SJSA1 (cell line): ENCODE measurements at regions not wholly inside any gene's neighbourhood (a gene's known extent, or its start where the extent isn't known, plus 50 kb on each side); places are given as distances from the start of the nearest gene placed in this dataset.
"Not testable (repeated sequence)": the region's sequence is repeated elsewhere in the genome, so short reads cannot be mapped to it uniquely, and the experiment has no call there.

ENCODE experiments used
- DNase-seq, 2 experiments: peaks; one replicate each; pipeline ENCODE4 v3.0.0-alpha.2; 2015 to 2020; ENCODE audit warnings: low spot score in 2 of 2, low read depth in 1 of 2
- H3K27ac ChIP-seq: fragments of 250-450 bp; sonication (Bioruptor Pico); 2 replicates; pipeline ENCODE4 v1.5.1; 2020; ENCODE audit warnings: mild to moderate bottlenecking, moderate library complexity
- H3K27me3 ChIP-seq: fragments of 250-450 bp; sonication (Bioruptor Pico); replicated peaks from 2 replicates; pipeline ENCODE4 v1.5.1; 2020; ENCODE audit warnings: mild to moderate bottlenecking, moderate library complexity
- H3K36me3 ChIP-seq: fragments of 250-450 bp; sonication (Bioruptor Pico); 2 replicates; pipeline ENCODE4 v1.5.1; 2020; ENCODE audit warnings: mild to moderate bottlenecking
- H3K4me1 ChIP-seq: fragments of 250-450 bp; sonication (Bioruptor Pico); replicated peaks from 2 replicates; pipeline ENCODE4 v1.6.1; 2021; ENCODE audit warnings: mild to moderate bottlenecking
- H3K4me3 ChIP-seq: fragments of 250-450 bp; sonication (Bioruptor Pico); 2 replicates; pipeline ENCODE4 v1.5.1; 2020; ENCODE audit warnings: mild to moderate bottlenecking
- H3K9me3 ChIP-seq: fragments of 250-450 bp; sonication (Bioruptor Pico); replicated peaks from 2 replicates; pipeline ENCODE4 v1.5.1; 2020; ENCODE audit warnings: mild to moderate bottlenecking

DNA sequence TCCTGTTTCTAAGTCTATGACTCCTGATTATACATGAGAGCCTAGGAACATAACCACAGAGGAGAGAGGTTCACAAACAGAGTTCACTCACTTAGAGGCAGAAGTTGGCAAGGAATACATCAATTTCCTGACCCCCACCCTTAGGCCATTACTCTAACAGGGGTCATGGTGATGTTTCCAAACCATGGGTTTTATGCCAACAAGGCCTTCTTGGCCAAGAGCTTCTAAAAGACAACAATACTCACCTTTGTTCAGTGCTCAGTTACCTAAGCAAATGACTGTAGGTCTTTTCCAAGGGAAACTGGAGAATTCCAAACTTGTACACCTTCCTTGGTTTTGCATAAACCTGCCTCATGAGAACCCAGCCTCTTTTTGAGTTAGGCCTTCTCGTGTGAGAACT, 52.6 kb downstream of the ERICH4 start:
- H3K27ac ChIP-seq = no peak overlapping the region
- no peak for DNase-seq
- H3K4me3 ChIP-seq = no peak overlapping the region
- peaks cover 6% of the 10 kb centered on the region; the same call in 1 of the 2 replicates for H3K27me3 ChIP-seq
- H3K9me3 ChIP-seq = no peaks in the 10 kb centered on the region
- no peaks in the 10 kb centered on the region for H3K4me1 ChIP-seq
- H3K36me3 ChIP-seq = no peaks in the 10 kb centered on the region

DNA sequence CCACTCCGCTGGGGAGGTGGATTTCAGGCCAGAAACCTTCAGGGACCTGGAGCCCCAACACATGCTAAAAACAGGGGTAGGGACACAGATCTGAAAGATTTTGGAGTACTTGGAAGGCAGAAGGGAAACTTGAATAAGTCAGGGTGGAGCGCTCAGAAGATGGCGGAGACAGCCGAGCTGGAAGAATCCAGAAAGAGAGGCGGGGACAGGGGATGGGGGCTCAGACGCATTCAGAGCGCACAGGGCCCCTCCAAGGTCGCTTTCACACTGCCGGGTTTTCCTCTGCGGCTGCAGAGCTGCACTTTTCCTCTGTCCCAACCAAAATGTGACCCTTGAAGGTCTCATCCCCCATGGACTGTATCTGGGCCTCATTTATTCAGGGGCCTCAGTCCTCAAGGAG, 56.9 kb downstream of the ERICH4 start:
- no peak for DNase-seq
- peaks cover 7% of the 10 kb centered on the region for H3K4me1 ChIP-seq
- H3K9me3 ChIP-seq = no peaks in the 10 kb centered on the region
- no peak overlapping the region for H3K27ac ChIP-seq
- peaks cover 13% of the 10 kb centered on the region for H3K27me3 ChIP-seq
- no peaks in the 10 kb centered on the region for H3K36me3 ChIP-seq
- H3K4me3 ChIP-seq = no peak overlapping the region

DNA sequence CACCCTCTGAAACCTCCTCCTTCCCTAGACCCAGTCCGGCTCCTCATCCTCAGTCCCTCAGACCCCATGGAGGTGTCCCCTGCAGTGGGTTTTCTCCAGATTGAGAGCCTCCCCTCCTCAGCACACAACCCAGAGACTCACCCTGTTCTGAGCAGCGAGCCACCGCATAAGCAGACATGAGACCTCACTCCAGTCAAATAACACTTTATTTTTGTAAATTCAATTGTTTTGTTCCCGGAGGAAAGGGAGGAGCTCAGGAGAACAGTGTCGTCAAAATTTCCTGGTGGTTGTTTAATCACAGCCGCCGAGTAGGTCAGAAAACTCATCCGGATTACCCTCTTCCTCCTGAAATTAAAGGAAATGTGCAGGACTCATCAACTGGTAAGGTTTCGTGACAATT, 57.5 kb downstream of the ERICH4 start:
- no peaks in the 10 kb centered on the region for H3K9me3 ChIP-seq
- peaks cover 7% of the 10 kb centered on the region for H3K4me1 ChIP-seq
- H3K27me3 ChIP-seq = peaks cover 13% of the 10 kb centered on the region
- no peak overlapping the region for H3K27ac ChIP-seq
- no peaks in the 10 kb centered on the region for H3K36me3 ChIP-seq
- DNase-seq = no peak
- no peak overlapping the region for H3K4me3 ChIP-seq

DNA sequence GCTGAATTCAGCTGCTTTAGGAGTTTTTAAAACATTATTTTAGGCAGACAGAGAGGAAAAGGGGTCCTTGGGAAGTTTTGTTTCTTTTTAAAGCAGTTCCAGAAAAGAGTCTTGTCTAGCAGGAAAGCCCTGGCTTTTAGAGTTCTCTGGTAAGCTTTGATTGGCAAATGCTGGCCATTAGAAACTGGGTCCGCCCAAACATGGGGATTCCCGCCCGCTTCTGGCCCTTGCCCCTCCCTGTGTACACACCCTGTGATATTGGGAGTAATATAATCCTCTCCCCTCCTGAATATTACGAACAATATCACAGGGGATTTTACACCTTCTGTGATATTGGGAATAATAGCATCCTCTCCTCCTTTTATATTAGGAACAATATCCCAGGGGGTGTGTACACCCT, 58.9 kb downstream of the ERICH4 start:
- Histone ChIP-seq H3K27ac (no peak overlapping the region), H3K4me1 (peaks cover 7% of the 10 kb centered on the region), H3K9me3 (no peaks in the 10 kb centered on the region), H3K4me3 (no peak overlapping the region), H3K27me3 (peaks cover 12% of the 10 kb centered on the region), H3K36me3 (no peaks in the 10 kb centered on the region)
- DNase-seq = no peak

DNA sequence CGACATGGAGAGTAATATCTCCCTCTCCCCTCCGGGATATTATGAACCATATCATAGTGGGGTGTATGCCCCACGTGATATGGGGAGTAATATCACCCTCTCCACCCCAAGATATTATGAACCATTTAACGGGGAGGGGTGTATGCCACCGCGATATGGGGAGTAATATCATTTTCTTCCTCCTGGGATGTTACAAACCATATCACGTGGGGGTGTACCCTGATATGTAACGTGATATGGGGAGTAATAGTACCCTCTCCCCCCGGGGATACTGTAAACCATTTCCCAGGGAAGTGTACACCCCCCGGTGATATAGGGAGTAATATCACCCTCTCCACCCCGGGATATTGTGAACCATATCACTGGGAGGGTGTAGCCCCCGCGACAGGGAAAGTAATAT, 62.1 kb downstream of the ERICH4 start:
- H3K4me3 ChIP-seq = no peak overlapping the region
- H3K9me3 ChIP-seq = no peaks in the 10 kb centered on the region
- H3K36me3 ChIP-seq = no peaks in the 10 kb centered on the region
- DNase-seq = no peak
- no peak overlapping the region for H3K27ac ChIP-seq
- H3K27me3 ChIP-seq = peaks cover 20% of the 10 kb centered on the region
- H3K4me1 ChIP-seq = peaks cover 7% of the 10 kb centered on the region

DNA sequence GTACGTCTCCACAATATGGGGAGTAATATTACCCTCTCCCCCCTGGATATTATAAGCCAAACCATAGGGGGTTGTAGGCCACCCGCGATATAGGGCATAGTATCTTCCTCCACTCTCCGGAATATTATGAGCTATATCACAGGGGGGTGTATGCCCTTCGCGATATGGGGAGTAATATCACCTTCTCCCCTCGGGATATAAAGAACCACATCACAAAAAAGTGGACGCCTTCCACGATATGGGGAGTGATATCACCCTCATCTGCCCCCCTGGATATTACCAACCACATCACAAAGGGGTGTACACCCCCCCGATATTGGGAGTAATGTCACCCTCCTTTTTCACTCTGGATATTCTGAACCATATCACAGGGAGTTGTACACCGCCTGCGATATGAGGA, 65.5 kb upstream of the CEACAM21 start:
- peaks cover 58% of the 10 kb centered on the region for H3K27me3 ChIP-seq

DNA sequence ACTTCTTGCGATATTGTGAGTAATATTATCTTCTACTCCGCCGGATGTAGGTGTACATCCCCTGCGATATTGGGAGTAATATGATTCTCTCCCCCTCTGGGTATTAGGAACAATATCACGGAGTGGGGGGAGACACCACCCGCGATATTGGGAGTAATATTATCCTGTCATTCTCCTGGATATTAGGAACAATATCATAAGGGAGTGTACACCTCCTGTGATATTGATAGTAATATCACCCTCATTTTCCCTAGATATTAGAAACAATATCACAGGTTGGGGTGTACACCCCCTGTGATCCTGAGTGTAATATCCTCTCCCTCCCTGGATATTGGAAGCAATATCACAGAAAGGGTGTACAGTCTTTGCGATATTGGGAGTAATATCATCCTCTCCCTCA, 64.3 kb upstream of the CEACAM21 start:
- Histone ChIP-seq H3K4me1 (no peaks in the 10 kb centered on the region), H3K9me3 (0 out of 2 replicates have a peak, but pooled peaks cover 3% of the 10 kb centered on the region), H3K27ac (no peak overlapping the region), H3K4me3 (no peak overlapping the region), H3K27me3 (peaks cover 64% of the 10 kb centered on the region), H3K36me3 (no peaks in the 10 kb centered on the region)
- DNase-seq = no peak

More for the DNA sequence above, 65.5 kb upstream of the CEACAM21 start:
- H3K27ac ChIP-seq = no peak overlapping the region
- H3K9me3 ChIP-seq = no peaks in the 10 kb centered on the region
- no peak overlapping the region for H3K4me3 ChIP-seq
- H3K4me1 ChIP-seq = no peaks in the 10 kb centered on the region
- H3K36me3 ChIP-seq = no peaks in the 10 kb centered on the region
- DNase-seq = no peak

DNA sequence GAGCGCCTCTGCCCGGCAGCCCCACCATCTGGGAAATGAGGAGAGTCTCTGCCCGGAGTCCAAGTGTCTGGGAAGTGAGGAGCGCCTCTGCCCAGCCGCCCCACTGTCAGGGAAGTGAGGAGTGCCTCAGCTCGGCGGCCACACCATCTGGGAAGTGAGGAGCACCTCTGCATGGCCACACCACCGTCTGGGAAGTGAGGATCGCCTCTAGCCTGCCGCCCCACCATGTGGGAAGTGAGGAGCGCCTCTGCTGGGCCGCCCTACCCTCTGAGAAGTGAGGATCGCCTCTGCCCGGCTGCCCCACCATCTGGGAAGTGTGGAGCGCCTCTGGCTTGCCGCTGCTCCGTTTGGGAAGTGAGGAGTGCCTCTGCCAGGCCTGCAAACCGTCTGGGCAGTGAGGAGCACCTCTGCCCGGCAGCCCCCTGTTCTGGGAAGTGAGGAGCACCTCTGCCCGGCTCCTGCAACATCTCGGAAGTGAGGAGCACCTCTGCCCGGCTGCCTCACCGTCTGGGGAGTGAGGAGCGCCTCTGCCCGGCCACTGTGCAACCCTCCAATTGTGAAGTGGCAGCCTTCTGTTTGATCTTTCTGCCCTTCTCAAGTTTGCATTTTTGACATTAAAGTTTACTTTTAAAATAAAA, 60.8 kb upstream of the CEACAM21 start:
- DNase-seq = no peak
- no peaks in the 10 kb centered on the region for H3K36me3 ChIP-seq
- 0 out of 2 replicates have a peak, but pooled peaks cover 3% of the 10 kb centered on the region for H3K9me3 ChIP-seq
- no peak overlapping the region for H3K27ac ChIP-seq
- H3K4me3 ChIP-seq = no peak overlapping the region
- peaks cover 80% of the 10 kb centered on the region for H3K27me3 ChIP-seq
- H3K4me1 ChIP-seq = no peaks in the 10 kb centered on the region

DNA sequence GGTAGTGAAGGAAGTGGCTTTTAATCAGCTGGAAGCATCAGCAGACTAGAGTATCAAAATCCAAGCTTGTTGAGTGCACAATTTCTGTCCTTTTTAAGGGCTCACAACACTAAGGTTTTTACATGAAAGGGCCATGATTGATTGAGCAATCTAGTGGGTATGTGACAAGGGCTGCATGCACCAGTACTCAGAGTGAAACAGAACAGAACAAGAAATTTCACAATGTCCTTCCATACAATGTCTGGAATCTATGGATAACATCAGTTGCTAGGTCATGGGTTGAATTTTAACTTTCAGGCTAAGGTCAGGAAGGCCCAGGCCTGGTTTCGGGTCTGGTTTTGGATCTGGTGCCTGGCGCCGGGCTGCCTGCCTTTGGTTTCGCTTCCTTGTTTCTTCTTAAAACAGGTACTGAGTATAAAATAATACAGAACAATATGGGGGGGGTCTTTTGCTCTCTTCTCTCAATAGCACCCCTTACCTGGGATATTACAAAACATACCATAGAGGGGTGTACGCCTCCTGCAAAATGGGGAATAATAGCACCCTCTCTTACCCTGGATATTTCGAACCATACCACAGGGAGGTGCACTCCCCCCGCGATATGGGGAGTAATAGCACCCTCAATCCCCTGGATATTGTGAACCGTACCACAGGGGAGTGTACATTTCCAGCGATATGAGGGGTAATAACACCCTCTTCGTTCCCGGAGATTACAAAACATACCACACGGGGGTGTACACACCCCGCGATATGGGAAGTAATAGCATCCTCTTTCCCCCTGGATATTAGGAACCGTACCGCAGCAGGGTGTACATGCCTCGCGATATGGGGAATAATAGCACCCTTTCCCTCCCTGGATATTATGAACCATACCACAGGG, 59.4 kb upstream of the CEACAM21 start:
- not testable (repeated sequence) for DNase-seq, H3K4me3 ChIP-seq, H3K27ac ChIP-seq, H3K4me1 ChIP-seq, H3K36me3 ChIP-seq, H3K9me3 ChIP-seq
- H3K27me3 ChIP-seq = peaks cover 77% of the 10 kb centered on the region

DNA sequence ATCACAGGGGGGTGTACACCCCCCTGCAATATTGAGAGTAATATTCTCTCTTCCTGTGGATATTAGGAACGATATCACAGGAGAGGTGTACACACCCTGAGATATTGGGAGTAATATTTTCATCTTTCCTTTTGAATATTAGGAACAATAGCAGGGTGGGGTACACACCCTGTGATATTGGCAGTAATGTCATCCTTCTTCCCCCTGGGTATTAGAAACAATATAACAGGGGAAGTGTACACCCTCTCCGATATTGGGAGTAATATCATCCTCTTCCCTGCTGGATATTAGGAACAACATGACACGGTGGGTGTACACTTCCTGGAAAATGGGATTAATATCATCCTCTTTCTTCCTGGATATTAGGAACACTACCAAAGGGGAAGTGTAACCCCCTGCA, 57.8 kb upstream of the CEACAM21 start:
- no peak overlapping the region for H3K4me3 ChIP-seq
- no peak overlapping the region for H3K27ac ChIP-seq
- DNase-seq = no peak
- H3K4me1 ChIP-seq = no peaks in the 10 kb centered on the region
- no peaks in the 10 kb centered on the region for H3K36me3 ChIP-seq
- 0 out of 2 replicates have a peak, but pooled peaks cover 3% of the 10 kb centered on the region for H3K9me3 ChIP-seq
- H3K27me3 ChIP-seq = peaks cover 79% of the 10 kb centered on the region

DNA sequence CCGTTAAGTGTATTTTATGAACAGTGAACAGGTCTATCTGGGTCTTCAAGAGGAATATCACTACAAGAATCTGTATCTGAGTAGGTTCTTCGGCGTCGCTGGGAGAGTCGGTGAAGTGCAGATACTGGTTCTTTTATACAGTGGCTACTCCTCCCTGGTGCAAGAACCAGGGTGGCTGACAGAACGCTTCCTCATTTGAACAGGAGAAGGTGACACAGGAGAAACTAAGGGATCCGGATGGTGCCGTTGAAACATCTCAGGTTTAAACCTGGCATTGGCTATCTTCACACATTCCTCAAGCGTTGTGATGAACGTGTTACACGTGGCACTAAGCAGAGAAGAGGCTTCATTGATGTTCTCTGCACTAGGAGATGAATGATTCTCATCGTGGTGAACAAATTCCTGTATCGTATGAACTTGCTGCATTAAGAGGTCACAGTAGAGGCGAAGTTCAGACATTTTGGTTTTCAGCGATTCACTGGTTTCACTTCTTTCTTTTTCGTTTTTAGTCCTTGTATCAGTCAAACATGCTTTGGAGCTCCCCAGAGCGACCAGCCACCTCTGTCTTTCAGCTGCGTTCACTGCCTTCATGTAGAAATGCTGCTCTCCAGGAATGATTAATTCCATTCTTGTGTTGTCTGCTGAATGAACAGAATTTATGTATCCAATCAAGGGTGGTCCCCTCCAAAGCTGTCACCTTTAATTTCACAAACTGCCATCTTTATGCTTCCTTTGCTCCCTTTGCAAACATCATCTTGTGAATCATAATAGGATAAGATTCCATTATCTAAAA, 54.6 kb upstream of the CEACAM21 start:
- H3K27ac ChIP-seq, H3K4me1 ChIP-seq, H3K9me3 ChIP-seq, H3K4me3 ChIP-seq, H3K36me3 ChIP-seq: not testable (repeated sequence)
- H3K27me3 ChIP-seq = peaks cover 70% of the 10 kb centered on the region
- peak in 1 of 2 experiments; percentile 17 for DNase-seq

DNA sequence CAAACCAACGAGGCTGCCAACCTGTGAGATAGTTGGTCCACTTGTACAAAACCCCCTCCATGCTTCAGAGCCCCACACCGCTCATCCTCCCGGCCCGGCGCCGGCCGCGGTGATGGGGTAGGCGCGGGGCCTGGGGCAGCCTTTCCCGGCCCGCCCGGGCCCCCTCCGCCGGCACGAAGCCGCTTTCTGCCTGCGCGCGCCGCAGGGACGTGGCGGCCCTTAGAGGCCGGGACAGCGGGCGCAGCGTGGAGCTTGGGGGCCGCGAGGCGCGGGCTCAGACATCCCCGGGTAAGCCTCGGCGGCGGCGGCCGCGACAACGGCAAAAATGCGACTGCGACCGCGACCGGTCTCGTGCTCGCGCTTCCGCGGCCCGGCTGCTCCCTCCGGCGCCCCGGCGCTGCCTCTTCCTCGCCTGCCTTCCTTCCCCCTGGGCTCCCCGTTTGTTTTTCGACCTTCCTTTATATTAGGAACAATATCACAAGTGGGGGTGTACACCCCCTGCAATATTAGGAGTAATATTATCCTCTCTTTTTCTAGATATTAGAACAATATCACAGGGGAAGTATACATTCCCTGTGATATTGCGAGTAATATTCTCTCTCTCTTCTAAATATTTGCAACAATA, 53.9 kb upstream of the CEACAM21 start:
- Histone ChIP-seq H3K4me3 (no peak overlapping the region), H3K27me3 (peaks cover 71% of the 10 kb centered on the region), H3K27ac (no peak overlapping the region), H3K4me1 (no peaks in the 10 kb centered on the region), H3K36me3 (no peaks in the 10 kb centered on the region), H3K9me3 (no peaks in the 10 kb centered on the region)
- DNase-seq = no peak

DNA sequence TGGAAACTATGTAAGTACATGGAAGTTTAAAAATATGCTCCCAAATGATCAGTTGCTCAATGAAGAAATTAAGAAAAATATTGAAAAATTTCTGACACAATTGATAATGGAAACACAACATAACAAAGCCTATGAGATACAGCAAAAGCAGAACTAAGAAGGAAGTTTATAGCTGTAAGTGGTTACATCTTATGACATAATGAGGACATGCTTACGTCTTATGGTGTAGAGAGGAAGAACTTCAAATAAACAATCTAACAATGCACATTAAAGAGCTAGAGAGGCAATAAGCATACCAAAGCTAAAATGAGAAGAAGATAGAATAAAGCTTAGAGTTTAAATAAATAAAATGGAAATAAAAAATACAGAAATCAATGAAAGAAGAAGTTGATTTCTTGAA, 50.0 kb upstream of the CEACAM21 start:
- Histone ChIP-seq H3K9me3 (no peaks in the 10 kb centered on the region), H3K36me3 (no peaks in the 10 kb centered on the region), H3K27me3 (peaks cover 67% of the 10 kb centered on the region), H3K27ac (no peak overlapping the region), H3K4me1 (no peaks in the 10 kb centered on the region; the same call in 1 of the 2 replicates), H3K4me3 (no peak overlapping the region)
- DNase-seq = no peak
